Prostate gland (tissue), 2 donors: ENCODE measurements at regions not wholly inside any gene's neighbourhood (a gene's known extent, or its start where the extent isn't known, plus 50 kb on each side); places are given as distances from the start of the nearest gene placed in this dataset.

Experiments
- DNase-seq: peaks from one replicate; pipeline ENCODE4 v3.0.0-alpha.2; 2019; ENCODE audit warnings: low spot score
- H3K27ac ChIP-seq, 2 donors: fragments of 200-600 bp; sonication (generic); 2 replicates each; pipeline ENCODE4 v1.5.1; 2017 to 2019
- H3K27me3 ChIP-seq: fragments of 200-600 bp; sonication (generic); replicated peaks from 2 replicates; pipeline ENCODE4 v1.5.1; 2019; ENCODE audit not compliant: insufficient read depth
- H3K36me3 ChIP-seq, 2 donors: fragments of 200-600 bp; sonication (generic); 1 replicate in 1 of 2; 2 replicates in 1 of 2; pipeline versions ENCODE4 v1.5.1 to v1.8.1; 2017 to 2019
- H3K4me1 ChIP-seq: fragments of 200-600 bp; sonication (generic); replicated peaks from 2 replicates; pipeline ENCODE4 v1.5.1; 2019
- H3K4me3 ChIP-seq, 2 donors: fragments of 200-600 bp; sonication (generic); 2 replicates each; pipeline ENCODE4 v1.5.1; 2017 to 2019
- H3K9me3 ChIP-seq: fragments of 200-600 bp; sonication (generic); 2 replicates; pipeline ENCODE4 v1.5.1; 2017
- CTCF ChIP-seq, 4 experiments: fragments of 200-600 bp in 2 of 4; fragments of 450-650 bp in 2 of 4; sonication (generic) in 2 of 4; IDR thresholded peaks; 1 replicate in 3 of 4; 2 replicates in 1 of 4; pipeline ENCODE4 v1.5.1; 2016 to 2019; ENCODE audit warnings: antibody characterized with exemption in 4 of 4, mild to moderate bottlenecking in 2 of 4, moderate library complexity in 2 of 4
- POLR2A ChIP-seq: fragments of 450-650 bp; IDR thresholded peaks from one replicate; pipeline ENCODE4 v1.6.1; 2016; ENCODE audit warnings: antibody characterized with exemption, mild to moderate bottlenecking
- POLR2AphosphoS5 ChIP-seq: sonication (generic); formaldehyde crosslinking; IDR thresholded peaks from one replicate; pipeline ENCODE4 v1.6.1; 2017; ENCODE audit warnings: antibody characterized with exemption
- WGBS: methylation state at CpG from one replicate; pipeline ENCODE4 v1.1.5; 2018; 5-methylcytosine and 5-hydroxymethylcytosine counted together
- intact Hi-C: fragments of 100-400 bp; cut with DNase I; formaldehyde crosslinking; loops from one replicate; pipeline ENCODE4 v1.14.2; 2022

GRCh38 chr7:85469446-85470010 lies 282.7 kb upstream of the SEMA3D start:
- Histone ChIP-seq H3K27me3 (no peaks in the 10 kb centered on the region), H3K27ac (no peak overlapping the region), H3K9me3 (no peaks in the 10 kb centered on the region), H3K36me3 (no peaks in the 10 kb centered on the region), H3K4me3 (no peak overlapping the region), H3K4me1 (no peaks in the 10 kb centered on the region)
- 80% methylated on average over 1 of the region's 1 CpG for WGBS
- TF ChIP-seq POLR2A (no peak), POLR2AphosphoS5 (no peak), CTCF (IDR thresholded peaks at IDR 0.05) (no peak)
- intact Hi-C loops, result no loop called here
- no peak for DNase-seq

GRCh38 chr7:85464042-85464651 lies 277.3 kb upstream of the SEMA3D start:
- intact Hi-C loops, result loop anchor here (5.0 kb wide), 1 partner anchor 422 kb away; no protein-coding TSS in a partner anchor
- Histone ChIP-seq H3K27me3 (no peaks in the 10 kb centered on the region), H3K36me3 (no peaks in the 10 kb centered on the region), H3K4me1 (no peaks in the 10 kb centered on the region), H3K9me3 (no peaks in the 10 kb centered on the region), H3K4me3 (no peak overlapping the region), H3K27ac (no peak overlapping the region)
- TF ChIP-seq CTCF (IDR thresholded peaks at IDR 0.05), result peak in 3 of 4 experiments; percentile 16 to 37 (median 28)
- TF ChIP-seq POLR2A, result no peak
- no peak for DNase-seq
- 100% methylated on average over 1 of the region's 1 CpG for whole genome bisulfite sequencing

GRCh38 chr7:85462671-85463070 lies 275.8 kb upstream of the SEMA3D start:
- H3K27ac ChIP-seq, result no peak overlapping the region
- TF ChIP-seq CTCF (IDR thresholded peaks at IDR 0.05), result no peak
- no peak for TF ChIP-seq POLR2A
- TF ChIP-seq POLR2AphosphoS5, result no peak
- no peak for DNase-seq
- H3K4me3 ChIP-seq, result no peak overlapping the region
- WGBS, result 43% methylated on average over 6 of the region's 6 CpGs
- no peaks in the 10 kb centered on the region for H3K4me1 ChIP-seq
- H3K27me3 ChIP-seq, result no peaks in the 10 kb centered on the region
- H3K9me3 ChIP-seq, result no peaks in the 10 kb centered on the region
- H3K36me3 ChIP-seq, result no peaks in the 10 kb centered on the region
- intact Hi-C loops, result loop anchor here (5.0 kb wide), 1 partner anchor 420 kb away; no protein-coding TSS in a partner anchor

GRCh38 chr7:85457911-85458310 lies 271.1 kb upstream of the SEMA3D start:
- H3K9me3 ChIP-seq, result no peaks in the 10 kb centered on the region
- no peaks in the 10 kb centered on the region for H3K36me3 ChIP-seq
- H3K27ac ChIP-seq, result no peak overlapping the region
- DNase-seq, result no peak
- H3K4me1 ChIP-seq, result no peaks in the 10 kb centered on the region
- intact Hi-C loops, result no loop called here
- H3K4me3 ChIP-seq, result no peak overlapping the region
- TF ChIP-seq CTCF (IDR thresholded peaks at IDR 0.05) (no peak), POLR2AphosphoS5 (no peak)
- 76% methylated on average over 4 of the region's 4 CpGs for WGBS
- H3K27me3 ChIP-seq, result no peaks in the 10 kb centered on the region

GRCh38 chr7:85456254-85456653 lies 269.4 kb upstream of the SEMA3D start:
- Histone ChIP-seq H3K36me3 (no peaks in the 10 kb centered on the region), H3K27me3 (no peaks in the 10 kb centered on the region), H3K4me3 (no peak overlapping the region), H3K4me1 (no peaks in the 10 kb centered on the region), H3K27ac (no peak overlapping the region), H3K9me3 (no peaks in the 10 kb centered on the region)
- peak in 1 of 4 experiments; percentile 12 for TF ChIP-seq CTCF (IDR thresholded peaks at IDR 0.05)
- TF ChIP-seq POLR2A, result no peak
- 90% methylated on average over 1 of the region's 1 CpG for WGBS
- intact Hi-C loops, result no loop called here
- no peak for DNase-seq
